ENCODE measurements at regions not wholly inside any gene's neighbourhood (a gene's known extent, or its start where the extent isn't known, plus 50 kb on each side); places are given as distances from the start of the nearest gene placed in this dataset.

DNA sequence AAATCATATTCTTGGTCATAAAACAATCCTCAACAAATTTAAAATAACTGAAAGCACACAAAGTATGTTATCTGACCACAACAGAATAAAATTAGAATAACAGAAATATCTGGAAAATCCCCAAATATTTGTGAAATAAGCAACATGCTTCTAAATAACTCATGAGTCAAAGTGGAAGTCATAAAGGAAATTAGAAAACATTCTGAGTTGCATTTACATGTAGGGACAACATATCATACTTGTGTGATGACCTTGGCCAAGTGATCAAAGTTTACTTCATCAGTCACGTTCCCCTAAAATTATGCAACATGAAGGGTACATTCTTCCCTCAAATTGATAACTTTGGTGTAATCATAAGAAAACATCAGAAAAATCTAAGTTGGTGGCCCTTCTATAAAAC is 64.7 kb downstream of the CSF2 start:
- no peak for DNase-seq (ENCODE audit: low read depth, low spot score)
- ChIA-PET POLR2A (no interaction called here), CTCF (interaction anchor here (0.7 kb wide), 1 partner anchor 100 kb away, joined by 3 read pairs; no protein-coding TSS in a partner anchor)
- no peaks in the 10 kb centered on the region for H3K4me1 ChIP-seq (ENCODE audit: control insufficient read depth, insufficient read depth, low read length)
- H3K36me3 ChIP-seq (ENCODE audit: control insufficient read depth, insufficient read depth, low read length): no peaks in the 10 kb centered on the region
- BruUV-seq (replicated peaks): no TSS peak
- no peak for ATAC-seq
- peaks cover 15% of the 10 kb centered on the region for H3K27me3 ChIP-seq (ENCODE audit: control insufficient read depth, insufficient read depth, low read length)
- intact Hi-C loops (cut with micrococcal nuclease; ENCODE audit: unreplicated experiment): no loop called here
- H3K4me3 ChIP-seq (ENCODE audit: low read depth in 2 of 2, low read length in 2 of 2): no peak overlapping the region
- no peak overlapping the region for H3K27ac ChIP-seq (ENCODE audit: low read length)
- in situ Hi-C loops (cut with HindIII; ENCODE audit: low pct_unique_long_range_greater_than_20kb, low sequenced_read_pairs): no loop called here
- H3K9me3 ChIP-seq (ENCODE audit: control insufficient read depth, insufficient read depth, low read depth, low read length): peaks cover 4% of the 10 kb centered on the region
- TF ChIP-seq POLR2AphosphoS5 (IDR thresholded peaks at IDR 0.05; ENCODE audit: low read depth, low read length): no peak
- TF ChIP-seq, protein P1, sequence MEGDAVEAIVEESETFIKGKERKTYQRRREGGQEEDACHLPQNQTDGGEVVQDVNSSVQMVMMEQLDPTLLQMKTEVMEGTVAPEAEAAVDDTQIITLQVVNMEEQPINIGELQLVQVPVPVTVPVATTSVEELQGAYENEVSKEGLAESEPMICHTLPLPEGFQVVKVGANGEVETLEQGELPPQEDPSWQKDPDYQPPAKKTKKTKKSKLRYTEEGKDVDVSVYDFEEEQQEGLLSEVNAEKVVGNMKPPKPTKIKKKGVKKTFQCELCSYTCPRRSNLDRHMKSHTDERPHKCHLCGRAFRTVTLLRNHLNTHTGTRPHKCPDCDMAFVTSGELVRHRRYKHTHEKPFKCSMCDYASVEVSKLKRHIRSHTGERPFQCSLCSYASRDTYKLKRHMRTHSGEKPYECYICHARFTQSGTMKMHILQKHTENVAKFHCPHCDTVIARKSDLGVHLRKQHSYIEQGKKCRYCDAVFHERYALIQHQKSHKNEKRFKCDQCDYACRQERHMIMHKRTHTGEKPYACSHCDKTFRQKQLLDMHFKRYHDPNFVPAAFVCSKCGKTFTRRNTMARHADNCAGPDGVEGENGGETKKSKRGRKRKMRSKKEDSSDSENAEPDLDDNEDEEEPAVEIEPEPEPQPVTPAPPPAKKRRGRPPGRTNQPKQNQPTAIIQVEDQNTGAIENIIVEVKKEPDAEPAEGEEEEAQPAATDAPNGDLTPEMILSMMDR (IDR thresholded peaks at IDR 0.05): no peak
- TF ChIP-seq SIN3A (IDR thresholded peaks at IDR 0.05; ENCODE audit: borderline replicate concordance, insufficient read depth, low read depth, low read length): no peak
- TF ChIP-seq, protein P2, sequence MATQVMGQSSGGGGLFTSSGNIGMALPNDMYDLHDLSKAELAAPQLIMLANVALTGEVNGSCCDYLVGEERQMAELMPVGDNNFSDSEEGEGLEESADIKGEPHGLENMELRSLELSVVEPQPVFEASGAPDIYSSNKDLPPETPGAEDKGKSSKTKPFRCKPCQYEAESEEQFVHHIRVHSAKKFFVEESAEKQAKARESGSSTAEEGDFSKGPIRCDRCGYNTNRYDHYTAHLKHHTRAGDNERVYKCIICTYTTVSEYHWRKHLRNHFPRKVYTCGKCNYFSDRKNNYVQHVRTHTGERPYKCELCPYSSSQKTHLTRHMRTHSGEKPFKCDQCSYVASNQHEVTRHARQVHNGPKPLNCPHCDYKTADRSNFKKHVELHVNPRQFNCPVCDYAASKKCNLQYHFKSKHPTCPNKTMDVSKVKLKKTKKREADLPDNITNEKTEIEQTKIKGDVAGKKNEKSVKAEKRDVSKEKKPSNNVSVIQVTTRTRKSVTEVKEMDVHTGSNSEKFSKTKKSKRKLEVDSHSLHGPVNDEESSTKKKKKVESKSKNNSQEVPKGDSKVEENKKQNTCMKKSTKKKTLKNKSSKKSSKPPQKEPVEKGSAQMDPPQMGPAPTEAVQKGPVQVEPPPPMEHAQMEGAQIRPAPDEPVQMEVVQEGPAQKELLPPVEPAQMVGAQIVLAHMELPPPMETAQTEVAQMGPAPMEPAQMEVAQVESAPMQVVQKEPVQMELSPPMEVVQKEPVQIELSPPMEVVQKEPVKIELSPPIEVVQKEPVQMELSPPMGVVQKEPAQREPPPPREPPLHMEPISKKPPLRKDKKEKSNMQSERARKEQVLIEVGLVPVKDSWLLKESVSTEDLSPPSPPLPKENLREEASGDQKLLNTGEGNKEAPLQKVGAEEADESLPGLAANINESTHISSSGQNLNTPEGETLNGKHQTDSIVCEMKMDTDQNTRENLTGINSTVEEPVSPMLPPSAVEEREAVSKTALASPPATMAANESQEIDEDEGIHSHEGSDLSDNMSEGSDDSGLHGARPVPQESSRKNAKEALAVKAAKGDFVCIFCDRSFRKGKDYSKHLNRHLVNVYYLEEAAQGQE (IDR thresholded peaks at IDR 0.05; ENCODE audit: insufficient read depth in 1 of 2, low read depth in 2 of 2, low read length in 1 of 2): no peak
- no peak for TF ChIP-seq TCF7L2 (IDR thresholded peaks at IDR 0.05; ENCODE audit: low read depth, low read length)

All from Panc1 (cell line).